Tibial nerve (tissue), 4 donors: ENCODE measurements at regions not wholly inside any gene's neighbourhood (a gene's known extent, or its start where the extent isn't known, plus 50 kb on each side); places are given as distances from the start of the nearest gene placed in this dataset.

Source experiments
- DNase-seq, 2 donors: peaks; one replicate each; pipeline ENCODE4 v3.0.0-alpha.2; 2019; ENCODE audit warnings: low spot score in 2 of 2
- H3K27ac ChIP-seq, 4 donors: fragments of 200-600 bp; sonication (generic) in 3 of 4; one replicate each; pipeline ENCODE4 v1.5.1; 2017 to 2019; ENCODE audit warnings: mild to moderate bottlenecking in 1 of 4
- H3K27me3 ChIP-seq, 2 donors: fragments of 200-600 bp; sonication (generic) in 1 of 2; one replicate each; pipeline versions ENCODE4 v1.5.1 to v1.6.0; 2017 to 2019
- H3K36me3 ChIP-seq, 3 donors: fragments of 200-600 bp; sonication (generic); one replicate each; pipeline ENCODE4 v1.5.1; 2018 to 2019
- H3K4me1 ChIP-seq, 4 donors: fragments of 200-600 bp; sonication (generic) in 3 of 4; one replicate each; pipeline ENCODE4 v1.5.1; 2017 to 2019
- H3K4me3 ChIP-seq, 4 donors: fragments of 200-600 bp; sonication (generic) in 3 of 4; one replicate each; pipeline ENCODE4 v1.5.1; 2017 to 2019; ENCODE audit warnings: mild to moderate bottlenecking in 1 of 4, moderate library complexity in 1 of 4
- H3K9me3 ChIP-seq, 4 donors: fragments of 200-600 bp; sonication (generic) in 3 of 4; one replicate each; pipeline ENCODE4 v1.5.1; 2017 to 2019
- CTCF ChIP-seq, 5 experiments: fragments of 200-600 bp in 3 of 5; fragments of 450-650 bp in 2 of 5; sonication (generic) in 3 of 5; IDR thresholded peaks; one replicate each; pipeline ENCODE4 v1.5.1; 2016 to 2019; ENCODE audit warnings: antibody characterized with exemption in 5 of 5, mild to moderate bottlenecking in 3 of 5, moderate library complexity in 2 of 5
- EP300 ChIP-seq, 2 donors: sonication (generic); formaldehyde crosslinking; IDR thresholded peaks; one replicate each; pipeline ENCODE4 v1.6.1; 2017; ENCODE audit warnings: antibody characterized with exemption in 2 of 2, mild to moderate bottlenecking in 1 of 2
- POLR2A ChIP-seq, 2 donors: fragments of 450-650 bp; IDR thresholded peaks; one replicate each; pipeline ENCODE4 v1.6.1; 2017; ENCODE audit warnings: antibody characterized with exemption in 2 of 2, mild to moderate bottlenecking in 2 of 2, moderate library complexity in 2 of 2
- WGBS, 2 donors: methylation state at CpG; one replicate each; pipeline ENCODE4 v1.1.5; 2018; 5-methylcytosine and 5-hydroxymethylcytosine counted together

- WGBS, 2 donors = 81 to 90% methylated on average over 3 of the region's 3 CpGs
- no peaks in the 10 kb centered on the region for H3K4me1 ChIP-seq
- no peak overlapping the region for H3K27ac ChIP-seq
- TF ChIP-seq POLR2A (IDR thresholded peaks at IDR 0.05) = no peak
- no peak for TF ChIP-seq EP300 (IDR thresholded peaks at IDR 0.05)
- TF ChIP-seq CTCF (IDR thresholded peaks at IDR 0.05) = no peak
- no peaks in the 10 kb centered on the region for H3K27me3 ChIP-seq
- no peaks in the 10 kb centered on the region for H3K36me3 ChIP-seq
- DNase-seq = no peak
- peaks cover 0 to 9% (median 2%) of the 10 kb centered on the region in 4 donors for H3K9me3 ChIP-seq
- no peak overlapping the region for H3K4me3 ChIP-seq
These were observed 107.0 kb downstream of the SLC24A2 start for GRCh38 chr9:19681846-19682245.

GRCh38 chr9:19677924-19678323 is 110.9 kb downstream of the SLC24A2 start:
- Histone ChIP-seq H3K27ac (no peak overlapping the region), H3K36me3 (no peaks in the 10 kb centered on the region), H3K4me1 (no peaks in the 10 kb centered on the region), H3K4me3 (no peak overlapping the region), H3K9me3 (peaks cover 0 to 6% (median 0%) of the 10 kb centered on the region in 4 donors), H3K27me3 (no peaks in the 10 kb centered on the region)
- TF ChIP-seq EP300 (IDR thresholded peaks at IDR 0.05) (no peak), CTCF (IDR thresholded peaks at IDR 0.05) (no peak), POLR2A (IDR thresholded peaks at IDR 0.05) (no peak)
- 79 to 85% methylated on average over 5 of the region's 5 CpGs for WGBS, 2 donors
- no peak for DNase-seq

GRCh38 chr9:19675492-19675891 is 113.3 kb downstream of the SLC24A2 start:
- no peaks in the 10 kb centered on the region for H3K36me3 ChIP-seq
- 84 to 85% methylated on average over 9 of the region's 9 CpGs for WGBS, 2 donors
- no peak overlapping the region for H3K27ac ChIP-seq
- H3K9me3 ChIP-seq = peaks cover 0 to 6% (median 0%) of the 10 kb centered on the region in 4 donors
- H3K4me3 ChIP-seq = no peak overlapping the region
- DNase-seq = no peak
- TF ChIP-seq CTCF (IDR thresholded peaks at IDR 0.05) = no peak
- no peak for TF ChIP-seq EP300 (IDR thresholded peaks at IDR 0.05)
- TF ChIP-seq POLR2A (IDR thresholded peaks at IDR 0.05) = no peak
- H3K27me3 ChIP-seq = no peaks in the 10 kb centered on the region
- H3K4me1 ChIP-seq = no peaks in the 10 kb centered on the region

GRCh38 chr9:19666575-19666974 is 122.3 kb downstream of the SLC24A2 start:
- Histone ChIP-seq H3K4me1 (no peaks in the 10 kb centered on the region), H3K36me3 (no peaks in the 10 kb centered on the region), H3K27ac (no peak overlapping the region), H3K4me3 (no peak overlapping the region), H3K27me3 (no peaks in the 10 kb centered on the region), H3K9me3 (no peaks in the 10 kb centered on the region)
- no peak for TF ChIP-seq EP300 (IDR thresholded peaks at IDR 0.05)
- TF ChIP-seq POLR2A (IDR thresholded peaks at IDR 0.05) = no peak
- TF ChIP-seq CTCF (IDR thresholded peaks at IDR 0.05) = no peak
- no peak for DNase-seq

GRCh38 chr9:19665146-19665863 is 123.5 kb downstream of the SLC24A2 start:
- H3K36me3 ChIP-seq = no peaks in the 10 kb centered on the region
- H3K4me3 ChIP-seq = no peak overlapping the region
- TF ChIP-seq EP300 (IDR thresholded peaks at IDR 0.05) (no peak), POLR2A (IDR thresholded peaks at IDR 0.05) (no peak), CTCF (IDR thresholded peaks at IDR 0.05) (no peak)
- WGBS, 2 donors = 84 to 87% methylated on average over 8 to 9 of the region's 9 CpGs
- H3K27ac ChIP-seq = no peak overlapping the region
- H3K9me3 ChIP-seq = no peaks in the 10 kb centered on the region
- no peak for DNase-seq
- no peaks in the 10 kb centered on the region for H3K4me1 ChIP-seq
- no peaks in the 10 kb centered on the region for H3K27me3 ChIP-seq
